Thoracic aorta (tissue), 2 donors: ENCODE measurements at regions not wholly inside any gene's neighbourhood (a gene's known extent, or its start where the extent isn't known, plus 50 kb on each side); places are given as distances from the start of the nearest gene placed in this dataset.
"Not testable (repeated sequence)": the region's sequence is repeated elsewhere in the genome, so short reads cannot be mapped to it uniquely, and the experiment has no call there.

ENCODE experiments used
- ATAC-seq: fragments of 150-250 bp; one replicate; pipeline ENCODE4 v1.8.0; 2017; ENCODE audit warnings: low read depth; ENCODE audit not compliant: insufficient number of reproducible peaks, low FRiP score
- DNase-seq: peaks from one replicate; pipeline ENCODE4 v3.0.0-alpha.2; 2020; ENCODE audit warnings: low spot score
- H3K27ac ChIP-seq, 2 donors: fragments of 200-600 bp; sonication (generic); 1 replicate in 1 of 2; 2 replicates in 1 of 2; pipeline ENCODE4 v1.5.1; 2016; ENCODE audit warnings: mild to moderate bottlenecking in 2 of 2, moderate library complexity in 2 of 2
- H3K27me3 ChIP-seq: fragments of 200-600 bp; sonication (generic); replicated peaks from 2 replicates; pipeline ENCODE4 v1.6.0; 2016; ENCODE audit warnings: mild to moderate bottlenecking; ENCODE audit not compliant: insufficient read depth
- H3K36me3 ChIP-seq: fragments of 200-600 bp; sonication (generic); one replicate; pipeline ENCODE4 v1.5.1; 2016
- H3K4me1 ChIP-seq, 2 donors: fragments of 200-600 bp; sonication (generic); 1 replicate in 1 of 2; 2 replicates in 1 of 2; pipeline versions ENCODE4 v1.5.1 to v1.6.0; 2016; ENCODE audit warnings: low read depth in 2 of 2, mild to moderate bottlenecking in 1 of 2; ENCODE audit not compliant: control insufficient read depth in 1 of 2
- H3K4me3 ChIP-seq: fragments of 200-600 bp; sonication (generic); 2 replicates; pipeline ENCODE4 v1.5.1; 2016; ENCODE audit warnings: mild to moderate bottlenecking
- H3K9me3 ChIP-seq: fragments of 200-600 bp; sonication (generic); 2 replicates; pipeline ENCODE4 v1.5.1; 2016
- TF ChIP-seq, protein P1 (sequence below): fragments of 200-600 bp; sonication (generic); IDR thresholded peaks from one replicate; pipeline ENCODE4 v1.5.1; 2019; ENCODE audit warnings: antibody characterized with exemption

DNA sequence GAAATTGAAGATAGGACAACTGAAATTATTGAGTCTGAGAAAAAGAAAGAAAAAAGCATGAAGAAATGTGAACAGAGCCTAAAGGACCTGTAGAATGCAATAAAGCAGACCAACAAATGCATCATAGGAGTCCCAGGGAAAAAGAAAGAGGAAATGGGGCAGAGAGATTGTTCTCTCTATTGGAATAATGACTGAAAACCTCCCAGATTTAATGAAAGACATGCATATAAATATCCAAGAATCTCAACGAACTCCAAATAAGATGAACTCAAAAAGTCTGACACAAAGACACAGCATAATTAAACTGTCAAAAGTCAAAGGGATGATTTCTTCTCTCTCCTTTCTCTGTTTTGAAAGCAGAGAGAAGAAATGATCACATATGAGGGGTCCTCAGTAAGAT, 124.7 kb downstream of the MEX3B start:
- Histone ChIP-seq H3K36me3 (no peaks in the 10 kb centered on the region), H3K4me3 (no peak overlapping the region), H3K27ac (no peak overlapping the region), H3K4me1 (no peaks in the 10 kb centered on the region), H3K27me3 (no peaks in the 10 kb centered on the region), H3K9me3 (peaks cover 8% of the 10 kb centered on the region)
- TF ChIP-seq, protein P1, sequence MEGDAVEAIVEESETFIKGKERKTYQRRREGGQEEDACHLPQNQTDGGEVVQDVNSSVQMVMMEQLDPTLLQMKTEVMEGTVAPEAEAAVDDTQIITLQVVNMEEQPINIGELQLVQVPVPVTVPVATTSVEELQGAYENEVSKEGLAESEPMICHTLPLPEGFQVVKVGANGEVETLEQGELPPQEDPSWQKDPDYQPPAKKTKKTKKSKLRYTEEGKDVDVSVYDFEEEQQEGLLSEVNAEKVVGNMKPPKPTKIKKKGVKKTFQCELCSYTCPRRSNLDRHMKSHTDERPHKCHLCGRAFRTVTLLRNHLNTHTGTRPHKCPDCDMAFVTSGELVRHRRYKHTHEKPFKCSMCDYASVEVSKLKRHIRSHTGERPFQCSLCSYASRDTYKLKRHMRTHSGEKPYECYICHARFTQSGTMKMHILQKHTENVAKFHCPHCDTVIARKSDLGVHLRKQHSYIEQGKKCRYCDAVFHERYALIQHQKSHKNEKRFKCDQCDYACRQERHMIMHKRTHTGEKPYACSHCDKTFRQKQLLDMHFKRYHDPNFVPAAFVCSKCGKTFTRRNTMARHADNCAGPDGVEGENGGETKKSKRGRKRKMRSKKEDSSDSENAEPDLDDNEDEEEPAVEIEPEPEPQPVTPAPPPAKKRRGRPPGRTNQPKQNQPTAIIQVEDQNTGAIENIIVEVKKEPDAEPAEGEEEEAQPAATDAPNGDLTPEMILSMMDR, result no peak
- ATAC-seq, result no peak
- no peak for DNase-seq

DNA sequence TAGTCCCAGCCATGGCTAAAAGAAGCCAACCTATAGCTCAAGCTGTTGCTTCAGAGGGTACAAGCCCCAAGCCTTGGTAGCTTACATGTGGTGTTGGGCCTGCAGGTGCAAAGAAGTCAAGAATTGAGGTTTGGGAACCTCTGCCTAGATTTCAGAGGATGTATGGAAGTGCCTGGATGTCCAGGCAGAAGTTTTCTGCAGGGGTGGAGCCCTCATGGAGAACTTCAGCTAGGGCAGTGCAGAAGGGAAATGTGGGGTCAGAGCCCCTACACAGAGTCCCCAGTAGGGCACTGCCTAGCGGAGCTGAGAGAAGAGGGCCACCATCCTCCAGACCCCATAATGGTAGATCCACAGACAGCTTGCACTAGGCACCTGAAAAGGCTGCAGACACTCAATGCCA, 127.1 kb downstream of the MEX3B start:
- not testable (repeated sequence) for H3K27ac ChIP-seq, H3K36me3 ChIP-seq, H3K27me3 ChIP-seq, H3K4me1 ChIP-seq, DNase-seq, H3K4me3 ChIP-seq, H3K9me3 ChIP-seq, ATAC-seq

DNA sequence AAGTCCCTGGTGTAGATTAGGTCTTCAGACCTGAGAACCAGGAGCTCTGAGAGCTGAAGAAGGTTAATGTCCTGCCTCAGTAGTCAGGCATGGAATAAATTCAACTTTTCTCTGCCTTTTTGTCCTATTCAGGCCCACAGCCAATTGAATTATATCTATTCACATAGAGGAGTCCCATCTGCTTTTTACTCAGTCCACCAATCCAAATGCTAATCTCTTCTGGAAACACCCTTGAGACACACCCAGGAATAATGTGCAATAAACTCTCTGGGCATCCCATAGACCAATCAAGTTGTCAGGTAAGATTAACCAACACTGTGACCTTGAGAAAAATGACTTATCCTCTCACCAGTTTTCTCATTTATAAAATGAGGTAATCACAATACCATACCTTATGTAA, 129.4 kb downstream of the MEX3B start:
- Histone ChIP-seq H3K9me3 (peaks cover 8% of the 10 kb centered on the region), H3K4me3 (no peak overlapping the region), H3K36me3 (no peaks in the 10 kb centered on the region), H3K27me3 (no peaks in the 10 kb centered on the region), H3K27ac (no peak overlapping the region), H3K4me1 (peaks cover 0 to 11% of the 10 kb centered on the region in 2 donors)
- TF ChIP-seq, protein P1, result no peak
- DNase-seq (no peak), ATAC-seq (no peak)

DNA sequence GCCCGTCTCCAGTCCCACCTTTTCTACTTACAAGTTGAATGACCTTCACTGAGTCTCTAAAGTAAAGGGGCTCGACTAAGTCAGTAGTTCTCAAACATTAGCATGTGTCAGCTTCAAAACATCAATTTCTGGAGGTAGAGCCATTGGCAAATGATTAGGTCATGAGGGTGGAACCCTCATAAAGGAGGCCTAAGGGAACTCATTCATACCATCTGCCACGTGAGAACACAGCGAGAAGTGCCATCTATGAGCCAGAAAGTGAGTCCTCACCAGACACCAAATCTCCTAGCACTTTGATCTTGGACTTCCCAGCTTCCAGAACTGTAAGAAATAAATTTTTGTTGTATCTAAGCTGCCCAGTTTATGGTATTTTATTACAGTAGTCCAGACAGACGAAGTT, 129.8 kb downstream of the MEX3B start:
- ATAC-seq (no peak), DNase-seq (no peak)
- H3K27ac ChIP-seq, result no peak overlapping the region
- H3K9me3 ChIP-seq, result peaks cover 8% of the 10 kb centered on the region
- TF ChIP-seq, protein P1, result no peak
- peaks cover 0 to 16% of the 10 kb centered on the region in 2 donors for H3K4me1 ChIP-seq
- no peaks in the 10 kb centered on the region for H3K36me3 ChIP-seq
- no peak overlapping the region for H3K4me3 ChIP-seq
- H3K27me3 ChIP-seq, result no peaks in the 10 kb centered on the region

DNA sequence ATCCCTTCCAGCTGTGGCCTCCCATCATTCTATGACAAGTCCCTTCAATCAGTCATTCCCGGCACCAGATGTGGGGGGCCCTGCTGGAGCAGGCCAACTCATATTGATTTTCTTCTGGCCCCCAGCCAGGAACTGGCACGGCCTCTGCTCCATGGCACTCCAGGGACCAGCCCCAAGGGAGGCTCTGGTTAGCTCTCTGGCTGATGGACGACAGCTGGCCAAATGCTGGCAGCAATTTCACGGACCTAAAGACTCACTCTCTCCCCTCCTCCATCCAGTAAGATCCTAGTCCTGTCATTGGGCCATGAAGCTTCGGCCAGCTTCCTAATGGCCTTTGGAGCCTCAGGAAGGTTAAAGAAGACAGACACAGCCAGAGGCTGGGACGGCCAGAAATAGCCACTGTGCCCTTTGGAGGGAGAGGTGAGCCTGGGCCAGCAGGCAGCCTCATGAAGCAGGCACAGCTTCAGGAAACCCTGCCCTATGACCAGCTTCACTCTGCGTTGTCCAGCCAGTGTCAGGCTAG, 131.0 kb downstream of the MEX3B start:
- DNase-seq, result no peak
- ATAC-seq, result no peak
- TF ChIP-seq, protein P1, result no peak
- Histone ChIP-seq H3K4me3 (no peak overlapping the region), H3K4me1 (peaks cover 0 to 28% of the 10 kb centered on the region in 2 donors), H3K9me3 (peaks cover 8% of the 10 kb centered on the region), H3K27ac (no peak overlapping the region), H3K27me3 (no peaks in the 10 kb centered on the region), H3K36me3 (no peaks in the 10 kb centered on the region)

DNA sequence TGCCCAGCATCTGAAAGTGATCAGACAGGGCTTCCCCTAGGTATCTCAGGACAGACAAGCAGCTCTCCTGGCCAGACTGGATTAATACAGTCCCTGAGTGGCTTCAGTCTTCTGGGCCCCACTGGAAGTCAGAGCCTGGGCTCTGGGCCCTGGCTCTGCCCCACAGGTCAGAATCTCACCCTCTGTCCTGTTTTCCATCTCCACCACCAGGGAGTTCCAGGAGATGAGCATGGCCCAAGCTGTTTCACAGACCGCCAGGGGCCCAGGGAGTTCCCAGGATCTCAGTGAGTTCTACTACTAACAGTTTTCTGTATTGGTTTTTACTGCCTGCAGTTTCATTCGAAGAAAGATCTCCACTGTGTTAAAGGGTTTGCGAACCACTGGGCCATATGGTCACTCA, 131.5 kb downstream of the MEX3B start:
- peaks cover 0 to 32% of the 10 kb centered on the region in 2 donors for H3K4me1 ChIP-seq
- ATAC-seq (no peak), DNase-seq (no peak)
- H3K27ac ChIP-seq, result no peak overlapping the region
- H3K27me3 ChIP-seq, result no peaks in the 10 kb centered on the region
- H3K4me3 ChIP-seq, result no peak overlapping the region
- peaks cover 8% of the 10 kb centered on the region for H3K9me3 ChIP-seq
- H3K36me3 ChIP-seq, result no peaks in the 10 kb centered on the region
- TF ChIP-seq, protein P1, result no peak
